GM12878 (cell line): ENCODE measurements at regions not wholly inside any gene's neighbourhood (a gene's known extent, or its start where the extent isn't known, plus 50 kb on each side); places are given as distances from the start of the nearest gene placed in this dataset.

ENCODE experiments used
- ATAC-seq: fragments of 200-7000 bp; cut with Tn5 transposase; 3 replicates; pipeline ENCODE4 v1.9.1; 2020; ENCODE audit warnings: mild to moderate bottlenecking, moderate library complexity
- BruUV-seq: library from RNA; stranded (reverse); fragments of 400-500 nt; replicated peaks from 2 replicates; lab custom pipeline; 2021; lab: Mats Ljungman, UMichigan
- CTCF ChIA-PET: fragments of 300-600 bp; sonication (Branson Sonifier 250); formaldehyde crosslinking; extraction: SDS; loops from one replicate; lab custom pipeline; 2021; ENCODE audit warnings: inconsistent platforms; lab: Yijun Ruan, JAX
- POLR2A ChIA-PET: fragments of 350-600 bp; formaldehyde crosslinking; extraction: SDS; loops from one replicate; lab custom pipeline; 2021; ENCODE audit warnings: inconsistent platforms; lab: Charles Lee
- RAD21 ChIA-PET: fragments of 300-600 bp; sonication (Branson Sonifier 250); formaldehyde crosslinking; loops from one replicate; lab custom pipeline; 2023; ENCODE audit warnings: antibody characterized with exemption; ENCODE audit not compliant: unreplicated experiment; lab: Charles Lee
- SMC1A ChIA-PET: fragments of 300-600 bp; sonication (Branson Sonifier 250); formaldehyde crosslinking; loops from one replicate; lab custom pipeline; 2023; ENCODE audit not compliant: unreplicated experiment, uncharacterized antibody; lab: Charles Lee
- DNase-seq: peaks from one replicate; pipeline ENCODE4 v3.0.0-alpha.2; 2011; ENCODE audit warnings: low read depth, low spot score
- FAIRE-seq: peaks from 3 replicates; lab custom pipeline; 2011; peaks lifted over from hg19 to GRCh38; lab: Jason Lieb, UNC
- H2AFZ ChIP-seq: 2 replicates; pipeline ENCODE4 v1.6.0; 2011; ENCODE audit warnings: low read depth, low read length, control low read depth; ENCODE audit not compliant: control insufficient read depth
- H3K27ac ChIP-seq: 2 replicates; pipeline ENCODE4 v1.5.1; 2011; ENCODE audit warnings: control low read depth; ENCODE audit not compliant: control insufficient read depth, insufficient read depth
- H3K27me3 ChIP-seq, 2 experiments: replicated peaks in 1 of 2; 2 replicates each; pipeline versions ENCODE4 v1.6.0 to v1.6.1; 2011; ENCODE audit warnings: low read length in 1 of 2; ENCODE audit not compliant: control insufficient read depth in 2 of 2, insufficient read depth in 2 of 2
- H3K36me3 ChIP-seq, 2 experiments: 2 replicates each; pipeline ENCODE4 v1.5.1; 2011; ENCODE audit warnings: low read length in 1 of 2; ENCODE audit not compliant: control insufficient read depth in 2 of 2, insufficient read depth in 2 of 2
- H3K4me1 ChIP-seq: 2 replicates; pipeline ENCODE4 v1.6.1; 2011; ENCODE audit warnings: mild to moderate bottlenecking, low read length, moderate library complexity, mixed read lengths; ENCODE audit not compliant: control insufficient read depth, insufficient read depth
- H3K4me2 ChIP-seq: 2 replicates; pipeline ENCODE4 v1.6.0; 2011; ENCODE audit warnings: control low read depth; ENCODE audit not compliant: control insufficient read depth, insufficient read depth
- H3K4me3 ChIP-seq: fragments of 200-600 bp; sonication (generic); 2 replicates; pipeline ENCODE4 v1.5.1; 2016
- H3K79me2 ChIP-seq: 2 replicates; pipeline ENCODE4 v1.6.0; 2011; ENCODE audit warnings: low read length; ENCODE audit not compliant: control insufficient read depth, insufficient read depth
- H3K9ac ChIP-seq: 2 replicates; pipeline ENCODE4 v1.8.0; 2011; ENCODE audit warnings: low read length, control low read depth, mixed read lengths; ENCODE audit not compliant: control insufficient read depth, insufficient read depth
- H3K9me3 ChIP-seq: replicated peaks from 3 replicates; pipeline ENCODE4 v1.5.1; 2011; ENCODE audit warnings: mild to moderate bottlenecking, low read length; ENCODE audit not compliant: control insufficient read depth, insufficient read depth
- H4K20me1 ChIP-seq: 2 replicates; pipeline ENCODE4 v1.6.0; 2011; ENCODE audit not compliant: control insufficient read depth, insufficient read depth
- LARP7 ChIP-seq: fragments of 450-650 bp; IDR thresholded peaks from 2 replicates; pipeline ENCODE4 v1.6.1; 2017; ENCODE audit warnings: mild to moderate bottlenecking
- REST ChIP-seq: IDR thresholded peaks from 2 replicates; pipeline ENCODE4 v1.6.1; 2012; ENCODE audit warnings: mild to moderate bottlenecking, low read depth, low read length
- RUNX3 ChIP-seq: IDR thresholded peaks from 2 replicates; pipeline ENCODE4 v1.6.1; 2012; ENCODE audit warnings: low read length, inconsistent platforms
- USF1 ChIP-seq: IDR thresholded peaks from 2 replicates; pipeline ENCODE4 v1.6.1; 2011; ENCODE audit warnings: borderline replicate concordance, low read depth, mild to moderate bottlenecking, moderate library complexity, mixed read lengths, low read length; ENCODE audit not compliant: insufficient read depth; ENCODE audit errors: extremely low read length
- ZBTB4 ChIP-seq: fragments of 450-650 bp; formaldehyde crosslinking; IDR thresholded peaks from 2 replicates; pipeline ENCODE4 v1.4.0; 2022; ENCODE audit warnings: mild to moderate bottlenecking, moderate library complexity
- ZNF217 ChIP-seq: fragments of 450-650 bp; IDR thresholded peaks from 2 replicates; pipeline ENCODE4 v1.6.1; 2017; ENCODE audit warnings: antibody characterized with exemption, mild to moderate bottlenecking
- WGBS: methylation state at CpG from one replicate; pipeline ENCODE4 v1.1.6; 2016; ENCODE audit warnings: low lambda C conversion rate; ENCODE audit not compliant: insufficient replicate concordance, insufficient coverage; ENCODE audit errors: missing lambda C conversion rate; 5-methylcytosine and 5-hydroxymethylcytosine counted together
- in situ Hi-C: fragments of 300-500 bp; cut with MboI; formaldehyde crosslinking; loops from 9 replicates; pipeline ENCODE4 v1.14.3; 2018; ENCODE audit warnings: mixed read lengths
- intact Hi-C: fragments of 100-400 bp; cut with micrococcal nuclease; formaldehyde crosslinking; loops from one replicate; pipeline ENCODE4 v1.14.2; 2022; ENCODE audit not compliant: unreplicated experiment

DNA sequence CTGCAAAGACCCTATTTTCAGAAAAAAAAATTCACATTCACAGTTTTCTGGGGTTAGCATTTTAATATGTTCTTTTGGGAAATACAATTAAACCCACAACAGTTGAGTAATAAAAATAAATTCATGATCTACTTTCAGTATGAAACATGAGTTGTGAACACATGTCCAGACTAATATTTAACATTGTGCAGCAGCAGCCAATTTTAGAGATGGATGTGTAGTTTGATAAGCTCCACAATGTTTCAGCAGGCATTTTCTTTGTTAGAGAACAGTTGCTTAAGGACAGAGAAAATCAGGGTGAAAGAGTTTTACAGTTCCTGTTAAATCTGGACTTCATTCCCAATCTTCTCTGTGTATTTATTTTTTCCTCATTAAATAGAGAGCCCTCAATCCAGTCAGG is 519.5 kb downstream of the PIK3C3 start:
- intact Hi-C loops (no loop called here), in situ Hi-C loops (no loop called here)
- POLR2A ChIA-PET: interaction anchor here (1.4 kb wide), 1 partner anchor 36 kb away, joined by 3 read pairs; no protein-coding TSS in a partner anchor
- Histone ChIP-seq H3K4me1 (no peaks in the 10 kb centered on the region), H4K20me1 (no peaks in the 10 kb centered on the region), H3K27me3 (no peaks in the 10 kb centered on the region), H3K36me3 (no peaks in the 10 kb centered on the region), H3K9ac (no peak overlapping the region), H3K4me2 (no peak overlapping the region), H3K9me3 (no peaks in the 10 kb centered on the region), H3K27ac (no peak overlapping the region), H3K4me3 (no peak overlapping the region), H3K79me2 (no peaks in the 10 kb centered on the region), H2AFZ (no peak overlapping the region)
- ATAC-seq: no peak
- SMC1A ChIA-PET: interaction anchor here (0.6 to 2.3 kb wide), 2 partner anchors 10 to 1439 kb away, joined by 3 to 8 read pairs; no protein-coding TSS in a partner anchor
- BruUV-seq: no TSS peak
- DNase-seq: no peak
- TF ChIP-seq ZNF217 (no peak), USF1 (no peak)
- CTCF ChIA-PET: no interaction called here
- FAIRE-seq: no peak
- RAD21 ChIA-PET: no interaction called here

- intact Hi-C loops: no loop called here
- no peak for TF ChIP-seq LARP7
- TF ChIP-seq ZBTB4: no peak
- TF ChIP-seq REST: no peak
- no peak for TF ChIP-seq RUNX3
Measured at GRCh38 chr18:42475157-42475556, 520.1 kb downstream of the PIK3C3 start.

More at GRCh38 chr18:42475157-42475556, 520.1 kb downstream of the PIK3C3 start:
- ChIA-PET SMC1A (interaction anchor here (1.7 to 2.3 kb wide), 3 partner anchors 9 to 19 kb away, joined by 3 to 8 read pairs (median 4); no protein-coding TSS in a partner anchor), CTCF (interaction anchor here (1.1 kb wide), 2 partner anchors 9 to 20 kb away, joined by 3 read pairs; no protein-coding TSS in a partner anchor), RAD21 (no interaction called here), POLR2A (interaction anchor here (1.4 kb wide), 1 partner anchor 35 kb away, joined by 3 read pairs; no protein-coding TSS in a partner anchor)
- Histone ChIP-seq H3K27me3 (no peaks in the 10 kb centered on the region), H3K9ac (no peak overlapping the region), H3K36me3 (no peaks in the 10 kb centered on the region), H2AFZ (no peak overlapping the region), H3K4me1 (no peaks in the 10 kb centered on the region), H3K79me2 (no peaks in the 10 kb centered on the region), H3K27ac (no peak overlapping the region), H3K4me2 (no peak overlapping the region), H3K9me3 (no peaks in the 10 kb centered on the region), H3K4me3 (no peak overlapping the region), H4K20me1 (no peaks in the 10 kb centered on the region)
- BruUV-seq: no TSS peak
- in situ Hi-C loops: no loop called here
- DNase-seq (no peak), ATAC-seq (no peak), FAIRE-seq (no peak)
- 0% methylated on average over 1 of the region's 1 CpG for WGBS
